HG03066 (cell line): ENCODE measurements at regions not wholly inside any gene's neighbourhood (a gene's known extent, or its start where the extent isn't known, plus 50 kb on each side); places are given as distances from the start of the nearest gene placed in this dataset.
"Not testable (repeated sequence)": the region's sequence is repeated elsewhere in the genome, so short reads cannot be mapped to it uniquely, and the experiment has no call there.

Source experiments
- ATAC-seq: cut with Tn5 transposase; IDR thresholded peaks from one replicate; pipeline ENCODE4 v1.9.1; 2021; ENCODE audit warnings: low read depth; ENCODE audit not compliant: unreplicated experiment

GRCh38 chr16:76964464-76965154 is 226.4 kb upstream of the MON1B start:
- ATAC-seq: no peak

- no peak for ATAC-seq
Measured at GRCh38 chr16:76970087-76970744, 220.8 kb upstream of the MON1B start.

- ATAC-seq: no peak
Measured at GRCh38 chr16:76970745-76971099, 220.3 kb upstream of the MON1B start.

- ATAC-seq: peak; percentile 84
Measured at GRCh38 chr16:76976101-76976500, 214.9 kb upstream of the MON1B start.

GRCh38 chr16:76976756-76977155 is 214.2 kb upstream of the MON1B start:
- no peak for ATAC-seq

GRCh38 chr16:76984196-76984595 is 206.8 kb upstream of the MON1B start:
- ATAC-seq: no peak

- no peak for ATAC-seq
Measured at GRCh38 chr16:76985392-76986045, 205.5 kb upstream of the MON1B start.

- ATAC-seq: no peak
Measured at GRCh38 chr16:76988526-76988925, 202.5 kb upstream of the MON1B start.

- ATAC-seq: no peak
Measured at GRCh38 chr16:77002644-77003043, 188.3 kb upstream of the MON1B start.

- ATAC-seq: no peak
Measured at GRCh38 chr16:77009453-77009852, 181.5 kb upstream of the MON1B start.

- ATAC-seq: no peak
Measured at GRCh38 chr16:77014441-77014840, 176.5 kb upstream of the MON1B start.

- no peak for ATAC-seq
Measured at GRCh38 chr16:77030600-77030999, 160.4 kb upstream of the MON1B start.

- ATAC-seq: no peak
Measured at GRCh38 chr16:77033516-77033915, 157.5 kb upstream of the MON1B start.

- no peak for ATAC-seq
Measured at GRCh38 chr16:77035361-77035760, 155.6 kb upstream of the MON1B start.

- ATAC-seq: no peak
Measured at GRCh38 chr16:77037696-77038347, 153.2 kb upstream of the MON1B start.

- ATAC-seq: no peak
Measured at GRCh38 chr16:77041468-77041867, 149.5 kb upstream of the MON1B start.

- no peak for ATAC-seq
Measured at GRCh38 chr16:77043076-77043475, 147.9 kb upstream of the MON1B start.

- ATAC-seq: no peak
Measured at GRCh38 chr16:77046206-77046605, 144.8 kb upstream of the MON1B start.

GRCh38 chr16:77048085-77048484 is 142.9 kb upstream of the MON1B start:
- ATAC-seq: no peak

- no peak for ATAC-seq
Measured at GRCh38 chr16:77049577-77049976, 141.4 kb upstream of the MON1B start.

GRCh38 chr16:77056597-77056996 is 134.4 kb upstream of the MON1B start:
- not testable (repeated sequence) for ATAC-seq
